Gastroesophageal sphincter (tissue), 4 donors: ENCODE measurements at regions not wholly inside any gene's neighbourhood (a gene's known extent, or its start where the extent isn't known, plus 50 kb on each side); places are given as distances from the start of the nearest gene placed in this dataset.

Experiments
- ATAC-seq: fragments of 150-250 bp; one replicate; pipeline ENCODE4 v1.9.1; 2016; ENCODE audit warnings: mild to moderate bottlenecking, moderate library complexity
- H3K27ac ChIP-seq, 4 donors: fragments of 200-600 bp; sonication (generic) in 3 of 4; 1 replicate in 3 of 4; 2 replicates in 1 of 4; pipeline ENCODE4 v1.5.1; 2016 to 2019
- H3K27me3 ChIP-seq: fragments of 200-600 bp; sonication (generic); one replicate; pipeline ENCODE4 v1.5.1; 2019
- H3K36me3 ChIP-seq, 2 donors: fragments of 200-600 bp; sonication (generic); one replicate each; pipeline ENCODE4 v1.5.1; 2019; ENCODE audit warnings: control low read depth in 1 of 2
- H3K4me1 ChIP-seq, 3 donors: fragments of 200-600 bp; sonication (generic); 1 replicate in 2 of 3; 2 replicates in 1 of 3; pipeline ENCODE4 v1.5.1; 2016 to 2019; ENCODE audit warnings: control low read depth in 2 of 3
- H3K4me3 ChIP-seq, 2 donors: fragments of 200-600 bp; sonication (generic); one replicate each; pipeline ENCODE4 v1.5.1; 2019; ENCODE audit warnings: mild to moderate bottlenecking in 1 of 2, moderate library complexity in 1 of 2
- H3K9me3 ChIP-seq, 3 donors: fragments of 200-600 bp; sonication (generic); one replicate each; pipeline ENCODE4 v1.5.1; 2017 to 2019; ENCODE audit warnings: control low read depth in 2 of 3
- CTCF ChIP-seq, 4 experiments: fragments of 200-600 bp in 2 of 4; fragments of 450-650 bp in 2 of 4; sonication (generic) in 1 of 4; IDR thresholded peaks; one replicate each; pipeline ENCODE4 v1.5.1; 2017 to 2019; ENCODE audit warnings: antibody characterized with exemption in 4 of 4, mild to moderate bottlenecking in 2 of 4, moderate library complexity in 2 of 4
- EP300 ChIP-seq: sonication (generic); formaldehyde crosslinking; IDR thresholded peaks from one replicate; pipeline ENCODE4 v1.6.1; 2017; ENCODE audit warnings: antibody characterized with exemption, mild to moderate bottlenecking
- POLR2A ChIP-seq, 2 donors: fragments of 450-650 bp; IDR thresholded peaks; one replicate each; pipeline ENCODE4 v1.6.1; 2017; ENCODE audit warnings: antibody characterized with exemption in 2 of 2, mild to moderate bottlenecking in 2 of 2, moderate library complexity in 1 of 2
- POLR2AphosphoS5 ChIP-seq: sonication (generic); formaldehyde crosslinking; IDR thresholded peaks from one replicate; pipeline ENCODE4 v1.6.1; 2017; ENCODE audit warnings: antibody characterized with exemption
- WGBS, 2 donors: methylation state at CpG; one replicate each; pipeline ENCODE4 v1.1.5; 2018; ENCODE audit warnings: low coverage in 1 of 2; 5-methylcytosine and 5-hydroxymethylcytosine counted together

GRCh38 chrX:94721386-94721785 is 1047.4 kb downstream of the FAM133A start:
- WGBS, 2 donors: 85 to 88% methylated on average over 2 of the region's 2 CpGs

DNA sequence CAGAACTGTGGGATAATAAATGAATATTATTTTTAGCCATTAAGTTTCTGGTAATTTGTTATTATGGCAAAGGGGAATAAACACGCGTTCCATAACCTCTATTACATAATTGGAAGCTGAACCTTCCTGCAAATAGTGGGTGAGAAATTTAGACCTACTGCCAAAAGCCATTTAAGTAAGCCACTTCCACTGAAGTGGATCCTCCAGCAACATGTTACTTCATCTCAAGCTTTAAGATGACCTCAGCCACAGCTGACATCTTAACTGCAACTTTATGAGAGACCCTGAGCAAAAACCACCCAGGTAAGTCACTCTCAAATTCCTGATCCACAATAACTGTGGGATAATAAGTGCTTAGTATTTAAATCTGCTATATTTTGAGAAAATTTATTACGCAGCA is 1048.6 kb downstream of the FAM133A start:
- TF ChIP-seq CTCF (IDR thresholded peaks at IDR 0.05): no peak
- no peak for TF ChIP-seq POLR2A (IDR thresholded peaks at IDR 0.05)
- no peak for TF ChIP-seq POLR2AphosphoS5
- TF ChIP-seq EP300: no peak
- H3K27ac ChIP-seq: no peak overlapping the region
- no peaks in the 10 kb centered on the region for H3K27me3 ChIP-seq
- no peaks in the 10 kb centered on the region for H3K36me3 ChIP-seq
- H3K4me1 ChIP-seq: no peaks in the 10 kb centered on the region
- no peak overlapping the region for H3K4me3 ChIP-seq
- WGBS, 2 donors: 86 to 90% methylated on average over 1 to 3 of the region's 3 CpGs
- no peaks in the 10 kb centered on the region for H3K9me3 ChIP-seq
- no peak for ATAC-seq

More at GRCh38 chrX:94721386-94721785, 1047.4 kb downstream of the FAM133A start:
- ATAC-seq: no peak
- H3K27me3 ChIP-seq: no peaks in the 10 kb centered on the region
- no peaks in the 10 kb centered on the region for H3K4me1 ChIP-seq
- TF ChIP-seq CTCF (IDR thresholded peaks at IDR 0.05): no peak
- TF ChIP-seq POLR2A (IDR thresholded peaks at IDR 0.05): no peak
- TF ChIP-seq POLR2AphosphoS5: no peak
- TF ChIP-seq EP300: no peak
- H3K9me3 ChIP-seq: no peaks in the 10 kb centered on the region
- no peak overlapping the region for H3K27ac ChIP-seq
- H3K4me3 ChIP-seq: no peak overlapping the region
- no peaks in the 10 kb centered on the region for H3K36me3 ChIP-seq

DNA sequence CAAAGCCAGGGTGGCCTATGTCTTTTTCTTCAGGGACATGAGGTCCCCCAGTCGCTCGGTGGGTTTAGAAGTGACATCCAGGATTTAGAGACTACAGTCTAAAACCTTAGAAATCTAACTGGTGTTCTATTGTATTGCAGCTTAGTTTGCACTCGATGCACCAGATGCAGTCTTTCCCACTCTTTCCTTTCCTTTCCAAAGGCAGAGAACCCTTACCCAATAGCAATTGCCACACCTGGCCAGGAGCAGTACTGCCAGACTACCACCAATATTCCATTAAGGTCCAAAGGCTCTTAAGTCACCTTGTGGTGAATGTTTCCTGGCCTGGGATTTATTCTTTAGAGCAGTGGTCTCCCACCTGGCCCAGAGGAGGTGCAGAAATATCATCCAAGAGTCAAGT is 1068.8 kb downstream of the FAM133A start:
- Histone ChIP-seq H3K4me1 (no peaks in the 10 kb centered on the region), H3K4me3 (no peak overlapping the region), H3K27ac (no peak overlapping the region), H3K9me3 (no peaks in the 10 kb centered on the region), H3K27me3 (no peaks in the 10 kb centered on the region), H3K36me3 (no peaks in the 10 kb centered on the region)
- no peak for ATAC-seq
- TF ChIP-seq POLR2A (IDR thresholded peaks at IDR 0.05) (no peak), EP300 (no peak), CTCF (IDR thresholded peaks at IDR 0.05) (no peak), POLR2AphosphoS5 (no peak)
- WGBS, 2 donors: 100% methylated on average over 2 of the region's 3 CpGs; no CpG with 5 or more reads in 1 of the 2 donors

DNA sequence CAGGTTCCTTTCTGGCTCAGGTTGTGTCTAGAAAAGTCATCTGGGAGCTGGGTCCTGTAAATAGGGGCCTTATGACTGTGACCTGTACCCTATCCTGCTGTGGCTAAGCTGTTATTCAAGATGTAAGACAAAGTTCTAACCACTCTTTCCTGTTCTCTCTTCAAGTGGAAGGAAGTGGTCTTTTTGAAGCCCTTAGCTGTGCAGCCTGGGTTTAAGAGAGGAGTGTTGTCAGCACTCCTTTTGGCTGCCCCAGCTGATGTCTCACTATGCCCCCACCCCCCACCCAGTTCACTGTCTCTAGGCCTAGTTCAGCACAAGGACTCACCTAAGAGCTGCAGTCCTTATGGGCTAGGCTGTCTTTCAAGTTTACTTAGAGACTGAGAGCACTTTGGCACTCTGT is 1069.5 kb downstream of the FAM133A start:
- H3K9me3 ChIP-seq: no peaks in the 10 kb centered on the region
- no peak overlapping the region for H3K4me3 ChIP-seq
- H3K27ac ChIP-seq: no peak overlapping the region
- TF ChIP-seq POLR2AphosphoS5 (no peak), EP300 (no peak), CTCF (IDR thresholded peaks at IDR 0.05) (no peak), POLR2A (IDR thresholded peaks at IDR 0.05) (no peak)
- H3K4me1 ChIP-seq: no peaks in the 10 kb centered on the region
- no peak for ATAC-seq
- no peaks in the 10 kb centered on the region for H3K27me3 ChIP-seq
- no peaks in the 10 kb centered on the region for H3K36me3 ChIP-seq

DNA sequence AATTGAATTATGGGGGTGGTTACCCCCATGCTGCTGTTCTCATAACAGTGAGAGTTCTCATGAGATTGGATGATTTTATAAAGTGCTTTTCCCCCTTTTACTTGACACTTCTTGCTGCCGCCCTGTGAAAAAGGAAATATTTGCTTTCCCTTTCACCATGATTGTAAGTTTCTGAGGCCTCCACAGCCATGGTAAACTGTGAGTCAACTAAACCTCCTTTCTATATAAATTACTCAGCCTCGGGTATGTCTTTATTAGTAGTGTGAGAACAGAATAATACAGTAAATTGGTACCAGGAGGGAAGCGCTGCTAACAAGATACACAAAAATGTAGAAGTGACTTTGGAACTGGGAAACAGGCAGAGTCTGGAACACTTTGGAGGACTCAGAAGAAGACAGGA is 1070.8 kb downstream of the FAM133A start:
- Histone ChIP-seq H3K27ac (no peak overlapping the region), H3K4me3 (no peak overlapping the region), H3K4me1 (no peaks in the 10 kb centered on the region), H3K9me3 (no peaks in the 10 kb centered on the region), H3K36me3 (no peaks in the 10 kb centered on the region), H3K27me3 (no peaks in the 10 kb centered on the region)
- no peak for ATAC-seq
- WGBS, 2 donors: 83 to 100% methylated on average over 1 of the region's 3 CpGs
- TF ChIP-seq POLR2AphosphoS5 (no peak), EP300 (no peak), CTCF (IDR thresholded peaks at IDR 0.05) (no peak), POLR2A (IDR thresholded peaks at IDR 0.05) (no peak)
